GM19043 (cell line): ENCODE measurements at regions not wholly inside any gene's neighbourhood (a gene's known extent, or its start where the extent isn't known, plus 50 kb on each side); places are given as distances from the start of the nearest gene placed in this dataset.

Source experiments
- ATAC-seq: cut with Tn5 transposase; IDR thresholded peaks from one replicate; pipeline ENCODE4 v1.9.1; 2021; ENCODE audit warnings: low read depth; ENCODE audit not compliant: unreplicated experiment

DNA sequence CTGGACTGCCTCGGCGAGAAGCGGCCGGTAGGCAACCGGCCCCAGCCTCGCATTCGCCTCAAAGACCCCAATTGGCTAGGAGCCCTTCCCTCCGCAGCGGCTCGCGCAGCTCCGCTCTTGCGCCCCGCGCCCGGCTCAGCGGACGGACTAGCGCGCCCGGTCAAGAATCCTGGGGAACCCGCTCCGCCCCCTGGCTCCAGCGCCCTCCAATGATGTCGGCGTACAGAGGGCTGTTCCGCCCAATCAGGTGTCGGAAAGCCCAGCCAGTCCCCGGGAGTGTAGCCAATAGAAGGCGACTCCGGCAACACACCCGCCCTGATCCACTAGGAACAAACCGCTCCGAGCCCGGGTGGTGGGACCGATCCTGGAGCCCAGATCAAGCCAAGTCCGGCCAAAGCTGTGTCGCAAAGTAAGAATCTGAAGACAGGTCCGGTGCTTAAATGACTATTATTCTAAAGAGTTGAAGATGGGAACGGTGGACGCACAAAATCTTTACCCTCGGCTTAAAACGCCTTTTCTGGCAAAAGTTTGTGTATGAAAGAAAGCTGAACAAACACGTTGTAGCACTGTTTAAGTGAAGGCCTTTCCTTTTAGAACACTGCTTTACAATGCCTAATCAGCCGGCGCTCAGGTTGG, 132.2 kb downstream of the OGFRL1 start:
- ATAC-seq = peak; percentile 87

DNA sequence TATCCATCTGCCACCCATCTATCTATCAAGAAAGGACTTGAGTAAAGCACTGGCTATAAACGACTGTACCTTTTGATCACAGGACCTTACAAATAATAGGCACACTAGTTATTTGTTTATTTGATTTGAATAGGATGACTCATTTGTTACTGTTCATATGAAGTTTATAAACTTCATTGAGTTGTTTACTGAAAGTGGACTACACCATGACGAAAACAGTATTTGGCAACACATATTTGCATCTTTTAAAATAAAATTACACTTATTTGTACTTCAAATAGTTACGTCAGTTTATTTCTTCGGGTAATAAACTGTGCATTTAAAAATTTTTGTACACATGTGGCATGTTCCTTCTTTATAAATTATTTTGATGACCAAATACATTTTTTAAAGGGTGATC, 133.0 kb downstream of the OGFRL1 start:
- no peak for ATAC-seq

DNA sequence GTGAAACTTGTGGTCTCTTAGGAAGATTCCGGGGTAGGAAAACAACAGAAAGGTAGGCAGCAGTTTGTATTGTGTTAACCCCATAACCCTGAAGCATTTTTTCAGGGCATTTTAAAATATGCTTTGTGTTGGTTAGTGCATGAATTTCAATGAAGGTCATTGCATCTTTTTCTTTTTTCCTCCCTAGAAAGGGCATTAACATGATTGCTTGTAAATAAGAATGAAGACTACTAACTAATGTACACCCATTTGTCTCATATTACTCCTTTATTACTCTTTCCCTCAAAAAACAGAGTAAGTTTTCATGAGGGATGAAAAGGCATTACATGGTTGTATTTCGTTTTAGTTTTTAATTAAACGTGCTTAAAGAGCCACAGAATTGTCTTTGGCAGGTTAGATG, 141.4 kb downstream of the OGFRL1 start:
- no peak for ATAC-seq

DNA sequence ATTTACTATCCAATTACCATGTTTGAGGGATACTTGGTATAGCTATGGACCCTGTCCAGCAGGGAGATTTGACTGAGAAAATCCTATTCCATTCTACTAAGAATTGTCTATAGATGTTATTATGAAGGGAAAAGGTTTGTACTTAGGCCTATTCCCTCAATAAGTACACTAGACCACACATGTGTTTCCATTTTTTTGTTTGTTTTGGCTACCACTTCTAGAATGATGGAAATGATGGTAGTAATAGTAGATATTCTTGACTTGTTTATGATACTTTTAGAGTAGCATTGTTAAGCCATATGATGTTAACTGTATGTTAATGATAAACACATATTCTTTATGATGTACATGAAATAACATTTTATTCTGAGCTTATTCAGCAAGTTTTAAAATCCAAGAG, 144.8 kb downstream of the OGFRL1 start:
- no peak for ATAC-seq

DNA sequence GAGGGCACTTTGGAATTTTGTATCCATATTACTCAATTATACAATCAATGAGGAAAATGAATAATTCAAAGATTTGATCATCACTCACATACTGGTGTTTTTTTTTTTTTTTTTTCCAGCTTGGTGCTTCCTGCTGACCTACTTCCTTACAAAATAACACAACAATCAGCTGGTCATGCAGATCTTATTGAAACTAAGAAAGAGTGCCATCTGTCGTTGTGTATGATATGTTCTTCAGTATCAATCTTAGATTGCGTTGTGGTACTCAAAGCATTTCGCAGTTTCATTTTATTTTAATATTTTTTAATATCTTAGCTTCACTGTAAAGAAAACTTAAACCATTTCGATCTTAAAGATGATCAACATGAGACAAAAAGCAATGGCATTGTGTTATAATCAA, 155.6 kb downstream of the OGFRL1 start:
- ATAC-seq = no peak

DNA sequence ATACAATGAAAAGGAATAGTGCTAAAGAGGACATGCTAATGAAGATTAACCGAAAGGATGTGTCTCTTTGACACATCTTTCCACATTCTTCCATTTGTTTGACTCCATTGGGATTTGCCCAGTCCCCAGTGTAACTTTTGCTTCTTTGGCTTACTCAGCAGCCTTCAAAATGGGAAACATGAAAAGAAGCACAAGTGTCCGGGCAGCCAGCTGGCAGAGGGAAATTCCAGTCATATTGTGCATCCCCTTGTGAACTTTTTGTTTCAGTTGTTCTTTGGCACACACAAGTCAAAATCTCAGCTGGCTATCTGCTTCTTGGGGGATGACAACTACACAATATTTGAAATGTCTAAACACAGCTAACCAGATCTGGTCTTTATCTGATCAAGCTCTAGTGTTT, 157.4 kb downstream of the OGFRL1 start:
- no peak for ATAC-seq

DNA sequence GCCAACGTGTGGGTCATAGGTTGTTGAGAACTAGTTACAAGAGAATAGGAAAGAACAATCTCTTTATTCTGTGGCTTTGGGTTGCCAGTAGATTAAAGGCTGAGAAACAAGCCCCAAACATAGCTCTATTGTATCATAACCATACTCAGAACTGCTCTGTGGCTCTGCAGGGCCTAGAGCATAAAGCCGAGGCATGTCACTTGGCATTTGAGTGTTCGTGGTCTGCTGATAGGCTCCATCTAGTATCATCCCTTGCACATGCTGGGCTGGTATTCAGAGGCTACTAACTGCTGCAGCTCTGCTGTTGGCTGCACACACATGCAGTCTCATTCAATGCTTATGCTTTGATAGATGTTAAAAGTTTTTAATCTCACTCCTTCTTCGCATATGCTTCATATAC, 157.9 kb downstream of the OGFRL1 start:
- ATAC-seq = no peak

DNA sequence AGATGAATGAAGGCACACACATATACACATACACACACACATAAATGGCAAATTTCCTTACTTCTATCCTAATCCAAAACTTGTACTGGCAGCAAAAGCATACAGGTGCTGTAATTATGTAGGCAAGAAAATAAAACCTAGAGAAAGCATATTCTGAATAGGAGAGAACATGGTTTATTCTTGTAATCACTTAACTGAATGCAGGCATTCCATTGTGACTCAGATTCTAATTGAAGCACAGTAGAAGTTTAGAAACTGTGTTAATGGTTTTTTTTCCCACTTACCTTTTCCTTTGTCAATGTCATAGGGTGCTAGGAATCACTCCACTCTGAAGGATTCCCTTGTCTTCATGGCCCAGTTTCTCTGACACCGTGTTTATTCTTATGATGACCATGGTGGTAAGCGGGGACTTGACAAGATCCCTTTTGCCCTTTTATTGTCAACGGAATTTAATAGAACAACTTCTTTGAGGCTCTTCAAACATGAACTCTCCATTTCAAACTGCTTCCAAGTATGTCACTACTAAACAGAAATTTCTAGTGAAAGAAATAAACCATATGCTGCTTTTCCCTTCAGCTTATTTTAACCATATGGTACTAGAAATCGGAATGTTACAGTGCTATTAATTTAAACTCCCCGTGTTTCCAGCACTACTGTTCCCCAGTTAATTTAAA, 164.2 kb downstream of the OGFRL1 start:
- no peak for ATAC-seq

DNA sequence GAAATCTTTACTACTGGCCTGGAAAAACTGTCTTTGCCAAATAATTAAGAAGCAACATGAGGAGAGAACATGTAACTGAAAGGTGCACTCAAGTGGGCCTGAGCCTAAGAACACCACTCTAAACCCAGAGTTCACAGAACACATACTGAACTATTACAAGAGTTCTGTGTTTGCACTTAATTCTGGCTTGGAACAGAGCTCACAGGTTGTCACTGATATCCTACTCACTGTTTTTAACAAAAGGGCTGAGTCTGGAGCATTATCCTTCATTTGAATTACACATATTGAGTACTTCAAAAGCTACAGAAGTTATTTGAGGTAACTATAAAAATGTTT, 164.7 kb downstream of the OGFRL1 start:
- no peak for ATAC-seq

DNA sequence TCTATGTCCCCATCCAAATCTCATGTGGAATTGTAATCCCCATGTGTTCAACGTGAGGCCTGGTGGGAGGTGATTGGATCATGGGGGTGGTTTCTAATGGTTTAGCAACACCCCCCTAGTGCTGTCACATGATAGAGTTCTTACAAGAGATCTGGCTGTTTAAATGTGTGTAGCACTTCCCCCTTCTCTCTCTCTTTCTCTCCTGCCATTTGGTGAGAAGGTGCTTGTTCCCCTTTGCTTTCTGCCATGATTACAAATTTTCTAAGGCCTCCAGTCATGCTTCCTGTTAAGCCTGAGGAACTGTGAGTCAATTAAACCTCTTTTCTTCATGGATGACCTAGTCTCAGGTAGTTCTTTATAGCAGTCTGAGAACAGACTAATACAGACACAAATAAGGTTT, 165.4 kb downstream of the OGFRL1 start:
- ATAC-seq = no peak

DNA sequence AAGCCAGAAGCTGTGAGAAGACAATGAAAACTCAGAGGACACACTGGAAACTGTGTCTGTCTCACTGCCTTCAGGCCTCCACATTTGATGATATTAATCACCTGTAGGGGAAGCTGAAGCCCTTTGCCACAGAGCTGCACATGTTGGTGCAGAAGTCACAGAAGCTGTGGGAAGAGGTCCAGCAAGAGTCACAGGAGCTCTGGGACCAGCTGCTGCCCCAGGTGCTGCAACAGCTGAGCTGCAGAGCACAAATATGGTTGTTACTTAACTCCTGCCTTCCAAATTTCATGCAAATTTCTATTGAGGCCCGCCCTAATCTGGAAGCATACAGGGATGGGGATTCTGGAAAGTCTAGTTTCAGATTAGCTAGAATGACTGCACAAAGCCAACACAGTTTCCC, 169.3 kb downstream of the OGFRL1 start:
- no peak for ATAC-seq

DNA sequence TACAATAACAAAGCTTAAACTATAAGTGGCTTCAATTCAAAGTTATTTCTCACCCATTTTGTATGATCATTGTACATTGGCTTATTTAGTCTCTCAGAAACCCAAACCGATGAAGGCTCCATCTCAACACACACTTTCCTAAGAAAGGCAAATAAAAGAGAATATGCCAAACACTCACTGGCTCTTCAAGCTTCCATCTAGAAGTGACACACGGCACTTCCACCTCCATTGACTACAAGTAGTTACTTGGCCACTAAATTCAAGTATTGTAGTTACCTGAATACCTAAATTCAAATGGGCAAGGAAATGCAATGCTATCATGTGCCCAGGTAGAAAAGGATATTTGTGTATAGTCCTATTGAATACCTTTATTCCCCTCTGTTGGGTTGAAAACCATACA, 170.6 kb downstream of the OGFRL1 start:
- ATAC-seq = no peak

DNA sequence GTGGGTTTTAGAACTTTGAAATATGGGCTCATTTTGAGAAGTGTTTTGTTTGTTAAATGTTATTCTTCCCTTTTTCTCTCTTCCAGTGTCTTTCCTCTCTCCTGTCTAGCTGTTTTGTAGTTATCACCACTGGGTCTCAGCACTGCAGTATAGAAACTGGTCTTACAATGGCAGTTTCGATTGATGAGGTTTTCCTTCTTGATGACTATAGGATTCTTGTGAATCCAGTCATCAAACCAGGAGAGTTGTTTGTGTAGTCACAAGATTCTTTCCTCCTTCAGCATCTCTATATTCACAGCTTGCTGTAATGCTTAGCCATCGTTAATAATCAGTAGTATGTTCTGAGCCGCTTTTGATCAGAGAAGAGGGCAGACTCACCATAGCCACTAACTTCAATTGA, 172.3 kb downstream of the OGFRL1 start:
- ATAC-seq = no peak

DNA sequence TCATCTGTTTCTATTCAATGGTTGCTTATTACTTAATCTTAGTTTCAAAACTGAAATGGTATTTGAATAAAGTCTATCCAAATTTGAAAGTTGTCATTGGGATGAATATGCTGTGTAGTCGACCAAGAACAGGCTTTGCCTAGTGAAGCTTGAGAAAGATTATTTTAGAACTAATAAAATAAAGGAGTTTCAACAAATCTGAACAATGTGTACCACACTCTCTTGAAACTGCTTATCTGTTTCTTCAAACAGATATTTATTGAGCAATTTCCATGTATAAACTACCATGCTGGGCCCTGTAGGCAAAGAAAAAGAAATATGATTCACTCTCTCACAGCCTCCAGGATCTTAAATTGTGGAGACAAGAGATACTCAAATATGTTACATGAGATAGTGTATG, 174.4 kb downstream of the OGFRL1 start:
- no peak for ATAC-seq

DNA sequence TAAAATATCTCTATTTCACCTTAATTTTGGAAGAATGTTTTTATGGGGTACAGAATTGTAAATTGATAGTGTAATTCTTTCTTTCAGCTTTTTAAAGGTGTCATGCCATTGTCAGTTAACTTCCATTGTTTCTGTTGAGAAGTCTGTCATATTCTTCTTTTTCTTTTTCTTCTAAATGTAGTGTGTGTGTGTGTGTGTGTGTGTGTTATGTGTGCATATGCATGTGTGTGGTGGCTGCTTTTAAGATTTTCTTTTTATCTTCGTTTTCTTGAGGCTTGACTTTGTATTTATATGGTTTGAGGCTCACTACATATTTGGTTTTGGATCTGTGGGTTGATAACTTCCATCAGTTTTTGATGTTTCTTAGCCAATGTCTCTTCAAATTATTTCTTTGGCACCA, 176.5 kb downstream of the OGFRL1 start:
- ATAC-seq = no peak

DNA sequence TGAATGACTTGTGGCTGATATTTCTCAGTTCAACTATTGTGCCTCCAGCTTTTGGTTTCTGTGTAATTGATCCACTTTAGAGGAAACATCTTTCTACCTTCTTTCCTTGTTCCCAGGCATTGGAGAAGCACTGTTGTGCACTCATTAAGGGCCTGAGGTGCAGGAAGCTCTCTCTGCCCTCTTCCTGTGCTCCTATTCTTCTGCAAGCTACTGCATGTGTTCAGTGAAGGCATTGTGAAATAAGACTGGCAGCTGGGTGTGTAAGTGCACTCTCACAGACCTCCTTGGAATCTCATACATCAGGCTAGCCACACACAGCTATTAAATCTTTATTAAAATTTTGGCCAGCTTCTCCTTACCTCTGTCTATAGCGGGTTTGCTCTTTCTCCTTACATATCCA, 177.8 kb downstream of the OGFRL1 start:
- ATAC-seq = no peak

DNA sequence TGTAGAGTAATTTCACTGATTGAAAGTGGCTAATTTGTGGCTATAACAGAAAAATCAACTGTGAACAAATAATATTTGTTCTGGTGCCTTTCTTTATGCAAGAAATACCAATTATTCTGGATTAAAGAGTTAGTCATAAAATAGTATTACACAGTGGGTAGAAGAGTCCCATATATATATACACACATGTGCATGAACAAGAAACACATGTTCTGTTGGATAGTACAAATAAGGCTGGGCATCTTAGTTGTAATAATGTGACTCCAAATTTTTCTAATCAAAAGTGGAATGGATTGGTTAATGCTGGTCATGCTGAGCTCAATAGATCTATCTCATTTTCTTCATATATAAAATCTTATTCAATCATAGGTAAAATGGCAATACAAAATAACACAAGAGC, 179.4 kb downstream of the OGFRL1 start:
- no peak for ATAC-seq

DNA sequence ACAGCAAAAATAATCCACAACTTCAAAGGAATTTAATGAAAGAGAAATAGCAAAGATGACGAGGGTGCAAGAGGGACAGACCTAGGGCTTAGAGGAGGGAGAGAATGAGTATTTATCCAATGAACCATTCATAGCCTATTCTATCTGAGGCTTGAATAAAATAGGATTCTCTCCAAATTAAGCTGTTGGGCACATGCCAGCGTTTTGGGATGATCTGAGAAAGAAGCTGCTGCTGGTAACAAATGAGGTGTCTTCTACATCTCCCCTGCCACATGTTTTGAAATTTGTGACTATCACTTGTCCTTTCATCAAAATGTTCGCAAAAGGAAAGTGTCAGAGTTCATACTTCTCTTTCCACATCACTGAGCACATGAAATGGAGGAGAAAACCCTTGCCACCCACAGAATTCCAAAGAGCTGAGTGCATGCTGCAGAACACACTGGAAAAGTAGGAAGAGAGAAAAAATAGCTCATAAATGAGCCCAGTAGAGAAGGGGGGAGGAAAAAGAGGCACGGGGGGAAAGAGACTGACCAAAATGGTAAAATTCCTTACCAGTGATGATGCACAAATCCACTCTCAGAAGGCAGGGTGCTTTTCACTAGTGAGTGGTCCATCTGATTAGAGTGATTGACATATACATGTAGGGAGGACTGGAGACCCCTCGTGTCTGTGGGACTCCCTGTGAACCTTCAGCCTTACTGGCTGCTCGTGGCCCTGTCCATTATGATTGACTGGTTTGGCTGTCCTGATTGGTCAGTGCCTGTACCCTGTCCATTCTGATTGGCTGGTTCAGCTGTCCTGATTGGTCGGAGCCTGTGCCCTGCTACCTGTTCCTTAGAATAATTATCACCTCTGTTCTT, 180.5 kb downstream of the OGFRL1 start:
- no peak for ATAC-seq

DNA sequence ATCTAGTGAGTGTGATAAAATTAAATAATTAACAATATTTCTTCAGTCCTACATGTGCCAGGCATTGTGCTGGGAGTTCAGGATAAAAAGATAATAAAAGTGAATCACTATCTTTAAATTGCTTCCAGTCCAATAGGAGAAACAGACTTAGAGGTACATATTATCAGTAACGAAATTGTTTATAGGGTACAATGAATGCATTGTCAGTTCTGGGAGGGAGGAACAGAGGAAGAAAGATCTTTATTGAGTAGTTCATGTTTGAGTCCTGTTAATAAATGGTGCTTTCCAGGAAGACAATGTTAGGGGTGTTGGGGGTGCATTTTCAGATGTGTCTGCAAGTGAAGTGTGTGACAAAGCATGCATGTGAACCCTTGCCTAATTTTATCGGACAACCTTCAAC, 183.1 kb downstream of the OGFRL1 start:
- ATAC-seq = no peak

DNA sequence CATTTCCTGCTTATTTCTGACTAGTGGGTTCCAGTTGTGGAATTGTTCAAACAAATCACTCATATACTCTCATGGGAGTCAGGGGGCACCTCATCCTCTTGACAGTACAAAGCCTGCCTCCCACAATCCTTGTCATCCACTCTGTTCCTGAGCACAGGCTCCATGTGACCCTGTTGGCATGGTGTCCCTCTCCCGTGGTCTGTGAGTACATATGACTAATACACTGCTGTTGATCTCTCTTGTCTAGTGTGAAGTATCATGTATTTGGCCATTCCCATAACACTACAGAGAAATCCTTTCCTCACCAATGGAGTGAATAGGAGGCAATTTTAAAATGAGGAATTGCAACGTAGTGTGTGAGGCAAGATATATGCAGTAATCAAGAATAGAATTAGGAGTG, 185.3 kb downstream of the OGFRL1 start:
- ATAC-seq = no peak

DNA sequence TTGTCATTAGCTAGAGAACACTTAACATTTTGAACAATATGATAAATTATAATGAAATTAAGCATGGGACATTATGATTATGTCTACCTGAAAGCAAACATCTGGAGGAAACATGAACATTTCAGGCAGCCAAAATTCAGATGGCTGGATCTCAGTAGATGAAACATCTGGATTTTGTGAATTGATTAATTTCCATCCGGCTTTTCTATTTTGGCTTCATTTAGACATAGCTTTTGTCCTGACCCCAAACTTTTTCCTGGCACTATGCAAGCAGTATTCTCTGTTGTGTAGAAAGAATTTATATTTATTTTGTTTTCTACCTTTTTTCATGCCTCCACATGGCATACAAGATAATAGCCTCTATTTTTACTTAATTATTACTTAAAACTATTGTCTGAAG, 186.3 kb downstream of the OGFRL1 start:
- ATAC-seq = no peak

DNA sequence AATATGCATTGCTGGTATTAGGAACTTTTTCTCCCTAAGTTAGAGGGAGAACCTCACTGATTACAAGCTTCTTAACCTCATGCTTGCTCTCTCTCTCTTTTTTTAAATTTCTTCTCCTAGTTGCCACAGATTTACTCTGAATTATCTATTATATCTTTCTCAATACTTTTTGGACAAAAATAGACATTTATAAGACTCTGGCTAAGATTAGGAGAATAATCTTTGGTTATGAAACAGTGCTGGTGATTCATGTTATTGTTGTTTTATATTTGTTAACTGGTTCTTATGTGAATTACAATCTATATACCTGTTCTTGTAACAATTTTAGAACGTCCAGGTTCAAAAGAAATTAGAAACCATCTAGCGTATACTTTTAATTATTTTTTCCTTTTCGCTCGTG, 187.8 kb downstream of the OGFRL1 start:
- no peak for ATAC-seq
